Thyroid gland (tissue), 4 donors: ENCODE measurements at regions not wholly inside any gene's neighbourhood (a gene's known extent, or its start where the extent isn't known, plus 50 kb on each side); places are given as distances from the start of the nearest gene placed in this dataset.

ENCODE experiments used
- CTCF ChIP-seq, 6 experiments: fragments of 200-600 bp in 3 of 6; fragments of 450-650 bp in 3 of 6; sonication (generic) in 3 of 6; IDR thresholded peaks; one replicate each; pipeline ENCODE4 v1.5.1; 2016 to 2019; ENCODE audit warnings: antibody characterized with exemption in 6 of 6, mild to moderate bottlenecking in 2 of 6, inconsistent platforms in 1 of 6, moderate library complexity in 1 of 6
- POLR2A ChIP-seq, 2 donors: fragments of 450-650 bp; IDR thresholded peaks; one replicate each; pipeline ENCODE4 v1.6.1; 2017; ENCODE audit warnings: antibody characterized with exemption in 2 of 2, mild to moderate bottlenecking in 2 of 2, moderate library complexity in 1 of 2

- TF ChIP-seq CTCF (IDR thresholded peaks at IDR 0.05) (no peak), POLR2A (IDR thresholded peaks at IDR 0.05) (no peak)
Observed at GRCh38 chr22:35160268-35160667, 94.3 kb downstream of the ISX start.
